HG03432 (cell line): ENCODE measurements at regions not wholly inside any gene's neighbourhood (a gene's known extent, or its start where the extent isn't known, plus 50 kb on each side); places are given as distances from the start of the nearest gene placed in this dataset.
A peak's percentile ranks its signal among the peaks of the same experiment; 100 is the strongest.
"Not testable (repeated sequence)": the region's sequence is repeated elsewhere in the genome, so short reads cannot be mapped to it uniquely, and the experiment has no call there.

ENCODE experiments used
- ATAC-seq: cut with Tn5 transposase; IDR thresholded peaks from one replicate; pipeline ENCODE4 v1.9.1; 2021; ENCODE audit warnings: mild to moderate bottlenecking, moderate library complexity; ENCODE audit not compliant: unreplicated experiment

GRCh38 chr10:78406648-78407008 lies 373.0 kb downstream of the RPS24 start:
- no peak for ATAC-seq

GRCh38 chr10:78407009-78407711 lies 373.5 kb downstream of the RPS24 start:
- peak; percentile 66 for ATAC-seq

GRCh38 chr10:78407966-78408365 lies 374.3 kb downstream of the RPS24 start:
- ATAC-seq: no peak

GRCh38 chr10:78408671-78409472 lies 375.2 kb downstream of the RPS24 start:
- ATAC-seq: no peak

- ATAC-seq: no peak
Measured at GRCh38 chr10:78410046-78410965, 376.6 kb downstream of the RPS24 start.

GRCh38 chr10:78411716-78412115 lies 378.1 kb downstream of the RPS24 start:
- no peak for ATAC-seq

GRCh38 chr10:78412605-78413004 lies 378.9 kb downstream of the RPS24 start:
- ATAC-seq: no peak

- ATAC-seq: no peak
Measured at GRCh38 chr10:78413076-78414055, 379.7 kb downstream of the RPS24 start.

GRCh38 chr10:78414380-78414779 lies 380.7 kb downstream of the RPS24 start:
- ATAC-seq: no peak

- no peak for ATAC-seq
Measured at GRCh38 chr10:78415111-78415510, 381.4 kb downstream of the RPS24 start.

- no peak for ATAC-seq
Measured at GRCh38 chr10:78416031-78417011, 382.7 kb downstream of the RPS24 start.

- ATAC-seq: no peak
Measured at GRCh38 chr10:78417425-78418370, 384.0 kb downstream of the RPS24 start.

- no peak for ATAC-seq
Measured at GRCh38 chr10:78419481-78420265, 386.0 kb downstream of the RPS24 start.

GRCh38 chr10:78420946-78421735 lies 387.5 kb downstream of the RPS24 start:
- no peak for ATAC-seq

- not testable (repeated sequence) for ATAC-seq
Measured at GRCh38 chr10:78424050-78424449, 390.4 kb downstream of the RPS24 start.

- ATAC-seq: no peak
Measured at GRCh38 chr10:78424723-78425122, 391.1 kb downstream of the RPS24 start.
